ENCODE measurements at regions not wholly inside any gene's neighbourhood (a gene's known extent, or its start where the extent isn't known, plus 50 kb on each side); places are given as distances from the start of the nearest gene placed in this dataset.

- Histone ChIP-seq H3K9me3 (no peaks in the 10 kb centered on the region), H3K36me3 (no peaks in the 10 kb centered on the region), H3K27ac (no peak overlapping the region), H3K27me3 (no peaks in the 10 kb centered on the region), H3K4me3 (no peak overlapping the region), H3K4me1 (peaks cover 0 to 5% (median 0%) of the 10 kb centered on the region in 3 donors)
- no peak for FAIRE-seq
- ATAC-seq = no peak
- 93 to 99% methylated on average over 1 of the region's 1 CpG for WGBS, 2 donors
- TF ChIP-seq, protein P1, sequence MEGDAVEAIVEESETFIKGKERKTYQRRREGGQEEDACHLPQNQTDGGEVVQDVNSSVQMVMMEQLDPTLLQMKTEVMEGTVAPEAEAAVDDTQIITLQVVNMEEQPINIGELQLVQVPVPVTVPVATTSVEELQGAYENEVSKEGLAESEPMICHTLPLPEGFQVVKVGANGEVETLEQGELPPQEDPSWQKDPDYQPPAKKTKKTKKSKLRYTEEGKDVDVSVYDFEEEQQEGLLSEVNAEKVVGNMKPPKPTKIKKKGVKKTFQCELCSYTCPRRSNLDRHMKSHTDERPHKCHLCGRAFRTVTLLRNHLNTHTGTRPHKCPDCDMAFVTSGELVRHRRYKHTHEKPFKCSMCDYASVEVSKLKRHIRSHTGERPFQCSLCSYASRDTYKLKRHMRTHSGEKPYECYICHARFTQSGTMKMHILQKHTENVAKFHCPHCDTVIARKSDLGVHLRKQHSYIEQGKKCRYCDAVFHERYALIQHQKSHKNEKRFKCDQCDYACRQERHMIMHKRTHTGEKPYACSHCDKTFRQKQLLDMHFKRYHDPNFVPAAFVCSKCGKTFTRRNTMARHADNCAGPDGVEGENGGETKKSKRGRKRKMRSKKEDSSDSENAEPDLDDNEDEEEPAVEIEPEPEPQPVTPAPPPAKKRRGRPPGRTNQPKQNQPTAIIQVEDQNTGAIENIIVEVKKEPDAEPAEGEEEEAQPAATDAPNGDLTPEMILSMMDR (IDR thresholded peaks at IDR 0.05) = no peak
- DNase-seq = no peak
- intact Hi-C loops (cut with DNase I) = no loop called here
Measured at GRCh38 chr6:149174962-149175361, 142.6 kb upstream of the TAB2 start.

DNA sequence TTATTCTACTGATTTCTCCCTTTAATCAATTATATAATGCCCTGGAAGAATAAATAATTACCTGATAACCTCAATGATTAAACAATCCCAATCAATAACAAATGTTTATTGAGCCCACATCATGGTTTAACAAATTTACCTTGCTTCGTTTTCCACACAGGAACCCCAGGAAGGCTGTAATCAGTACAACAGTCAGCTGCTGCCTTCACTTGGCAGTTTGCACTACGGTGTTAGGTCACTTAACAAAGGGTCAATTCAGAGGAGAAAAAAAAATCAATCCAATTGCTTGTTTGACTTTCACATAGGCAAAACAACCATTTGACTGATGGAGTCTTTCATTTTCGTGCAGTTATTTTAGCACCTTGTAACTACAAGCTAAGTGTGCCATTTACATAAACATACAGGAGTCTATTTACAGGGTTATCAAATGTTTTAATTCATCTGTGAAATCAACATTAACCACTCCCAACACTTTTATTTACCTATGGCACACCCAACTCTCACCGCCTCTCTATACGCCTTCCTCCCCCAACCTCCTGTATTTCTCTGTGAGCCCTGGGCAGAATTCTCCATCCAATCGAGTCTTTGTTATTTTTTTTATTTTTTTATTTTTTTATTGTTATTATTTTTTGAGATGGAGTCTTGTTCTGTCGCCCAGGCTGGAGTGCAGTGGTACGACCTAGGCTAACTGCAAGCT, 140.4 kb upstream of the TAB2 start:
- H3K27me3 ChIP-seq = no peaks in the 10 kb centered on the region
- H3K27ac ChIP-seq = peak overlapping the region in 1 of 4 donors; percentile 15
- H3K4me3 ChIP-seq = no peak overlapping the region
- TF ChIP-seq, protein P1 (IDR thresholded peaks at IDR 0.05) = no peak
- ATAC-seq (peak; percentile 94 to 98 (median 96)), FAIRE-seq (no peak), DNase-seq (peak in 4 of 6 donors; percentile 36 to 62 (median 48))
- WGBS, 2 donors = 25 to 28% methylated on average over 8 of the region's 8 CpGs
- no peaks in the 10 kb centered on the region for H3K36me3 ChIP-seq
- no peaks in the 10 kb centered on the region for H3K9me3 ChIP-seq
- peaks cover 0 to 5% (median 0%) of the 10 kb centered on the region in 3 donors for H3K4me1 ChIP-seq
- intact Hi-C loops (cut with DNase I) = no loop called here

GRCh38 chr6:149179431-149179830, 138.1 kb upstream of the TAB2 start:
- FAIRE-seq (no peak), DNase-seq (no peak), ATAC-seq (no peak)
- Histone ChIP-seq H3K27ac (no peak overlapping the region), H3K27me3 (no peaks in the 10 kb centered on the region), H3K4me3 (no peak overlapping the region), H3K9me3 (no peaks in the 10 kb centered on the region), H3K4me1 (peaks cover 0 to 5% (median 0%) of the 10 kb centered on the region in 3 donors), H3K36me3 (no peaks in the 10 kb centered on the region)
- WGBS, 2 donors = 95 to 100% methylated on average over 1 of the region's 1 CpG
- intact Hi-C loops (cut with DNase I) = no loop called here
- TF ChIP-seq, protein P1 (IDR thresholded peaks at IDR 0.05) = no peak

GRCh38 chr6:149181304-149181703, 136.2 kb upstream of the TAB2 start:
- ATAC-seq = no peak
- 95 to 97% methylated on average over 5 of the region's 5 CpGs for WGBS, 2 donors

GRCh38 chr6:149182262-149182661, 135.2 kb upstream of the TAB2 start:
- intact Hi-C loops (cut with DNase I) = no loop called here
- DNase-seq = no peak

More at GRCh38 chr6:149181304-149181703, 136.2 kb upstream of the TAB2 start:
- H3K4me1 ChIP-seq = peaks cover 0 to 5% (median 0%) of the 10 kb centered on the region in 3 donors
- DNase-seq (no peak), FAIRE-seq (no peak)
- H3K4me3 ChIP-seq = no peak overlapping the region
- H3K9me3 ChIP-seq = no peaks in the 10 kb centered on the region
- H3K27ac ChIP-seq = no peak overlapping the region
- no peaks in the 10 kb centered on the region for H3K27me3 ChIP-seq
- TF ChIP-seq, protein P1 (IDR thresholded peaks at IDR 0.05) = no peak
- intact Hi-C loops (cut with DNase I) = no loop called here
- H3K36me3 ChIP-seq = no peaks in the 10 kb centered on the region

More at GRCh38 chr6:149182262-149182661, 135.2 kb upstream of the TAB2 start:
- Histone ChIP-seq H3K4me3 (no peak overlapping the region), H3K36me3 (no peaks in the 10 kb centered on the region), H3K27ac (no peak overlapping the region), H3K9me3 (no peaks in the 10 kb centered on the region), H3K27me3 (no peaks in the 10 kb centered on the region), H3K4me1 (no peaks in the 10 kb centered on the region)
- ATAC-seq = peak in 2 of 4 donors; percentile 11 to 36
- FAIRE-seq = no peak
- TF ChIP-seq, protein P1 (IDR thresholded peaks at IDR 0.05) = no peak
- 78 to 82% methylated on average over 6 of the region's 6 CpGs for WGBS, 2 donors

Measured in pancreas (tissue), 10 donors.